ENCODE measurements at regions not wholly inside any gene's neighbourhood (a gene's known extent, or its start where the extent isn't known, plus 50 kb on each side); places are given as distances from the start of the nearest gene placed in this dataset.
"Not testable (repeated sequence)": the region's sequence is repeated elsewhere in the genome, so short reads cannot be mapped to it uniquely, and the experiment has no call there.

DNA sequence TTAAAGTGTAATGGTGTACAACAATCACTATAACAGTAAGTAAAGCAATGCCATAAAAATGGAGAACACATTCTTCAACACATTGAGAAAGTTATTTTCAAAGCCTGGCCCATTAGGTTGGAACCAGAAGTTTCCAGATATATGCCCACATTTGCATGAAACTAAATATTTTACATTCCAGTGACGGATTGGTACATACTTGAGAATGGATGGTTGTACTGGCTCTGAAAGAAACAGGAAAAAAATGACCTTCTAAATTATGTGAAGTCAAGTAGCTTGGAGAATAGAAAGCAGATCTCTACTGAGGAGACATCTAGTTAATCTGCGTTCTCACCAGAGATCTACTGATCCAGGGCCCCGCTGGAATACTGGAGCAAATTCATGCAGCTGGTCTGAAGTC lies 1037.0 kb downstream of the NR2F1-AS1 start:
- DNase-seq = no peak

- no peak for DNase-seq
Observed at GRCh38 chr5:92543201-92543600, 1037.8 kb downstream of the NR2F1-AS1 start.

DNA sequence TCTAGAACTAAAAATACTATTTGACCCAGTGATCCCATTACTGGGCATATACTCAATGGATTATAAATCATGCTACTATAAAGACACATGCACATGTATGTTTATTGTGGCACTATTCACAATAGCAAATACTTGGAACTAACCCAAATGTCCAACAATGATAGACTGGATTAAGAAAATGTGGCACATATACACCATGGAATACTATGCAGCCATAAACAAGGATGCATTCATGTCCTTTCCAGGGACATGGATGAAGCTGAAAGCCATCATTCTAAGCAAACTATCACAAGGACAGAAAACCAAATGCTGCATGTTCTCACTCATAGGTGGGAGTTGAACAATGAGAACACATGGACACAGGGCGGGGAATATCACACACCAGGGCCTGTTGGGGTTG lies 1039.0 kb downstream of the NR2F1-AS1 start:
- DNase-seq = not testable (repeated sequence)

DNA sequence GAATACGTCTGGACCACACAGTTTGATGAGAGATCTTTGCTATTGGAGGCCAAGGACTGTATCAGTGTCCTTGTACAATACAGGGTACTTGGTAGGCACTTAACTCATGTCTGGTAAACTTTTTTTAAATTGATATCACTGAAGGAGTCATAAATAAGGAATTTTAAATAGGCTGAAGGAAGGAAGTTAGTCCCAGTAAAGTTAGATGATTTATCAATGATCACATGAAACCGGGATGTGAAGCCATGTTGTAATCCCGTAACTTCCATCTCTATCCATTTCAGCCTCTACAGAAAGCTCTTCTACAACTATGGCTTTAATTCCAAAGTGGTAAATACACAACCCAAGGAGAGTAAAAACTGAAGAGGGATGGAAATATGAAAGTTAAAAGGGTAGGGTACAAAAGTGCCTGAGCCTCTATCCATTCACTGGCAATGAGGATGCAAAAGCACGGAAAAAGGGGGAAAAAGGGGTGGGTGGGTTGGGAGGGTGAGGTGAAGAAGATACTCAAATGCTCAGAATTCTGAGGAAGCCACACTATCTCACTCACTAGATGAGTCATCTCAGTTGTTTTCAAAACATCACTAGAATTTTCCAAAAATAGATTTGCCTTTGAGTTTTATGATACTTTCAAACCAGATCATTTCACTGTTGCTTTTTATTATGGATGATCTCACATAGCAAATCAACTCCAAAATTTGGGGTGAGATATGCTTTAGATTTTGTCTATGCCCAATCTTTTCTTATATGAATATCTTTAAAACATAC lies 1053.5 kb downstream of the NR2F1-AS1 start:
- DNase-seq = no peak

- no peak for DNase-seq
Observed at GRCh38 chr5:92525131-92525530, 1055.9 kb downstream of the NR2F1-AS1 start.

DNA sequence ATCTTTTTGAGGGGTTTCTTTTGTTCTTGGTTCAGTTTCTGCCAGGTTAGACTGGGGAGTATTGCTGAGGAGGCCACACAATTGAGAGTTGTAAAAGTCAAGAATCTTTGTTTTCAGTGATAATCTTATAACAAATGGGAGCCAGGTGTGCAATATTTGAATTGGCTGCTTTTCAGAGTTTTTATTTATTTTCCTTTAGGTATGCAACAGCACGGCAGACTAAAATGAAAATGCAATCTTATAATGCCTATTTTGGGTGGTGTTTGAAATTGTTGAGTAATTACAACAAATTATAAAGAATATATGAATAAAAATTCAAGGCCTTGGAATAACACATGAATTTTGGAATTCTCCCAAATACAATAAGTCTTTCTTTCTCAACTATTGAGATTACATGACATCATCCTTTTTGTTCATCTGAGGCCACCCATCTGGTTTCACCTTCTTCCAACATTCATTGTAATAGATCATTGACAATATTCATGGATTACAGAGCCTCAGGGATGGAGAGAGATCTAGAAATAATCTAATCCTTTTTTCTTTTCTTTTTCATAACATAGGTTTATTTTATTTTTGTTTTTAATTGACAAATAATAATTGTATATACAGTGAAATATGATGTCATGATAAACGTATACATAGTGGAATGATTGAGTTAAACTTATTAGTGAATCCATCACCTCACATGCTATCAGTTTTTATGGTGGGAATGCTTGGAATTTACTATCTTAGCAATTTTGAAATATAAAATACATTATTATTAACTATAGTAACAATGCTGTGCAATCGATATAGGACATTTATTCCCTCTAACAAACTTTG lies 1061.0 kb downstream of the NR2F1-AS1 start:
- DNase-seq = no peak

DNA sequence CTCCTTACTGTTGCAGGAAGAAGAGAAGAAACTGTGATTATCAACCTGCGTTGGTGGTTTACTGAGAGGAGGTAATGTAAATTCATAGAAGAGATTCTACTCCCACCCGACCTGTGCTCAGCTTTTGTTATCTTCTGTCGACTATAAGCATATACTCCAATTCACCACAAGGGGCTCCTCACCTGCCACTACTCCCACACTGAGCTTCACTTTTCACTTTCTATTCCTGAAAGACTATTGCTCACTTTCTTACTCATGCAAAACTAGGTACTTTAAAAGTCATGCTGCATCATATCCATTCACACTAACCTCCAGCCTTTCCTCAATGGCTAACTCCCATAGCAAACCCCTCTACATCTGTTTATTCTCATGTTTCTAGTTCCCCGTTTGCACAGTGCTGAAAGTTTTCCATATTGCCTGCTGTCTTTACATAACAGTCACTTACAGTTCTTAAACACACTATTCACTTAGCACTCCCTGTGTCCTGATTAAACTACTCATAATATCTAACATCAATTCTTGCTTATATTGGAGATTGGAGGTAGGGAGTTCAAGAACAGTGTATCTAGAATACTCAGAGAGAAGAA lies 1062.6 kb downstream of the NR2F1-AS1 start:
- peak; percentile 37 to 42 for DNase-seq

GRCh38 chr5:92514896-92515295 lies 1066.1 kb downstream of the NR2F1-AS1 start:
- DNase-seq = no peak

- DNase-seq = no peak
Observed at GRCh38 chr5:92513067-92513466, 1068.0 kb downstream of the NR2F1-AS1 start.

- no peak for DNase-seq
Observed at GRCh38 chr5:92508271-92508670, 1072.7 kb downstream of the NR2F1-AS1 start.

DNA sequence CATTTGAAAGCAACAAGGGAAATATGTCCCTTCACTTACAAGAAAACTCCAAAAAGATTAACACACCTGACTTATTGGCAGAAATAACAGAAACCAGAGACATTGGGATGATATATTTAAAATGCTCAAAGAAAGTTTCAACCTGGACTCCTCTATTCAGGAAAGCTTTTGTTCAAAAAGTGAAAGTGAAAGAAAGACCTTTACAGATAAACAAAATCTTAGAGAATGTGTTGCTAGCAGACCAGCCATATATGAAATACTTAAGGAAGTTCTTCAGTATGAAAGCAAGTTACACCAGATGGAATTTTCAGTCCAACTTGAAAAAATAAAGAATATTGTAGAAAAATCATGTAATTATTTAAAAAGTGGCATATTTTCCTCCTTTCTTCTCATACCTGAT lies 1075.1 kb downstream of the NR2F1-AS1 start:
- peak; percentile 7 to 8 for DNase-seq

- DNase-seq = no peak
Observed at GRCh38 chr5:92505145-92505544, 1075.9 kb downstream of the NR2F1-AS1 start.

DNA sequence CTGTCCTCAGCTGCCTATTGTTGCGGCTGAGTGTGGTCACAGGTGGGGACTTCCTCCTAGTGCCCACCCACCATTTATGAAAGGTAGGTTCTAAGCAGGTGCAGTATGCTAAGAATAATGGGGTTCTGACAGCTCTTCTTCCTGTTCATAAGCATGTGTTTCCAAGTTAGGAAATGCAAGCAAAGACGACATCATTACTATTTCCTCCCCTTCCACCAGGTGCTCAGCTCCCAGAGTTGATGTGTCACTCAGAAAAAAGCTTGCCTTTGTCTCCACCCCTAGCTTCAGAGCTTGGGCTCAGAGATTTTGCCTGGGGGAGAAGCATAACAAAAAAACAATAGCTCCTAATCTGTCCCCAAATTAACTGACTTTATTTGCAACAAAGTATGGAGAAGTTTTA lies 1076.7 kb downstream of the NR2F1-AS1 start:
- DNase-seq = no peak

- no peak for DNase-seq
Observed at GRCh38 chr5:92500752-92501151, 1080.3 kb downstream of the NR2F1-AS1 start.

DNA sequence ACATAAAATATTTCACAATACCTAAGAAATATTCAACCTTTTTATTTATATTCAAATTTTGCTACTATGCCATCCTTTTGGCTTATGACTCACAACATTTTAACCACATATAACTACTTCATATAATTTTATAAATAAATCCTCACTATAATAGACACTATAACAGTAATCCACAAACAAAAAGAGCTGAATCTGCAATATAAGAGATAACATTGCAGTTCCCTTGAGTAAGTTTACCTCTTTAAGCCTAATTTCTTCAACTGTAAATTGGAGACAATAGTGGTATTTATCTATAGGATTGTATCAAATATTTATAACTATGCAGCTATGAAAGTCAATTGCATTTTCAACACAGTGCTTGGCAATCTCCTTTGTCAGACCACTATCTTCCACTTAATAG lies 1084.5 kb downstream of the NR2F1-AS1 start:
- DNase-seq = no peak

DNA sequence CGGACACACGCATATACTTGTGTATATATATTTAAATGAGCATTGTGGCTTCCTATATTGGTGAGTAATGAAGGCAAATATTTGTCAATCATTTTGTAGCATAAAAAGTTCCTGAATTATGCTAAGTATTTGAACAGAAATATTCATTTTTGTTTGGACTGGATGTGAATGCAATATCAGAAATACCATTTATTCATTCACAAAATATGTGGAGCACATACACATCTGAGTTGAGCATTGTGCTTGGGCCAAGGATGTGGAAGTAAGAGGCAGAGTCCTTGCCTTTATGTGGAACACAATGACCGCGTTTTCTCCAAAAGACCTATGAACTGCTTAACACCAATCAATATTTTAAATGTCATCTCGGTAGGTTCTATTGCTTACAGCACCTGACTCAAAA lies 1086.5 kb downstream of the NR2F1-AS1 start:
- DNase-seq = no peak

DNA sequence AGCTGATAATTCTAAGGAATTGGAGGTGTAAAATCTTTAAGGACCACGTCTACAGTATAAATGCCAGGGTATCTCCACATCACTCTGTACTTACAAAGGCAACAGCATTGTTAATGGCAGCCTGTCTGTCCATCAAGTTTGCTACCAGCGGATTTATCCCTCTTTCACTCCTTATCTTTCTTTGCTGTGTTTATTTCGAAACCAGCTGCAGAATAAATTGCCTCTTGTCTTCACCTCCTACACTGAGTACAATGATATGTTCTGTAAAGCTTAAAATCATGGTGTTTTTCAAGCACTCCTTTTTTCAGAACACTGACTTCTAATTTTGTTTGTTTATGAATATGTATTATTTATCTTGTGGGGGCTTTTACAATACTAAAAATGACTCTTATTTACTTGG lies 1088.1 kb downstream of the NR2F1-AS1 start:
- DNase-seq = no peak

DNA sequence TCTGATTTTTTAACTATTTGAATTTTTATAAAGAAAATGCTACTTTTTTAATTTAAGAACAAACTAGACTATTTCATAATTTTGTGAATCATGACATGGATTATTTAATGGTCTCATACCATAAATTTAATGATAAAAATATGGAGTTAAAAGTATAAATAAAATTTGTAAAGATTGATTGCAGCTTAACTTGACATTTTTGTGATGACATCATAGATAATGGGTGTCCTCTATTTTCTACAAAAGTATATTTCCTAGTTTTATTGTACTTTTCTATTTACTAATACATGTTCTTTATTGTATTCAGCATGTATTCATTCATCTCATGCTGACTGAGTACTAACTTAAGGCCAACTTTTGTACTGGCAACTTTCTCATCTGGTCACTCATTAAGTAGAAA lies 1096.5 kb downstream of the NR2F1-AS1 start:
- no peak for DNase-seq

- no peak for DNase-seq
Observed at GRCh38 chr5:92472981-92473566, 1090.0 kb upstream of the ARRDC3 start.

- DNase-seq = no peak
Observed at GRCh38 chr5:92471861-92472260, 1088.7 kb upstream of the ARRDC3 start.

DNA sequence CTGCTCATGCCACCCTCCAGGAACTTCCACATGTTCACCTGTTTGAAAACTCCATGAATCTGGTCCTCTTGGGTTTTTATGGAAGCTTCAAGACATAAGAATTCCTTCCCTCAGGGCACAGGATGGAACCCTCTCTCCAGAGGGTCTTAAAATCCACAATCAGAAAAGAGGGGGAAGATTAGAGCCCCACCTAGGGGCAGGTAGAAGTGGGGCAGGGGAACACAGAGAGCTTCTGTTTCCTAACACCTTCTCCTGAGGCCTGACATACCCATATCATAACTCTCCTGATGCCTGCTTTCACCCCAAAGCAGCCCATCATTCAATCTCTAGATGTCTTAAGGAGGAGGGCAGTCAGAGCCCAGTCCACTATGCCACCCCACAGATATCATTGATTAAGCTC lies 1087.7 kb upstream of the ARRDC3 start:
- DNase-seq = no peak

DNA sequence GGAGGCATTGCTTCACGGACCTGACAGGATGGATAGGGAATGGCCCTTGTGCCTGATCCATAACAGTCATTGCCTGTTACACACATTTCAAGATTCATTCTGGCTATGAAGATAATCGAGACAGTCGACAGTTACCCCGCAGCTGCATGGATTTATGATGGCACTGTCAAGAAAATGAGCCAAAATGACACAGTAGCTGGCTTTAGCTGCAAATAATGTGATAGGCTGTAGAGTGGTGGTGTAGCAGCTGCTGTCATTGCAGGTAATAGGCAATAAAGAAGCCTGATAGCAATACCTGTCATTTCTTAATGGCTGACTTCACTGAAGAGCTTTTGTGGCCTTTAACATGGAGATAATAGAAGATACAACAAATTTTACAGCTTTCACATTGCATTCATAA lies 1085.2 kb upstream of the ARRDC3 start:
- no peak for DNase-seq

DNA sequence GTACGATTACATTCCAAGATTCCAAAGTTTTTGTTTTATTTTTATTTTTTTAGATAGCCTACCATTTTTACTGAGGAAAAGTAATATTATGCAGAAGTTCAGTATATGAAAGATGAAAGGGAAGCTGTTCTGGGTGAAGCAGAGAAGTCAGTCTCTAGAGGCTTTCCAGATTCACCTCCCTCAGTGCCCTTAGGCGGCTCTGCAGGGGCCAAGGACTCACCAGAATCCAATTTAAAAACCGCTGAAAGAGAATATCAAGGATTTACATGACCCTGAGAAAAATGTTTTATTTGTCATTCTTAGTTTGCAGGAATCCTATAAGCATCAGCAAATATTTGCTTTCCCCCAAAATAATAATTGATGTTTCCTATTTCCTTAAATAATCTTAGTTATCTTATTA lies 1084.6 kb upstream of the ARRDC3 start:
- no peak for DNase-seq

DNA sequence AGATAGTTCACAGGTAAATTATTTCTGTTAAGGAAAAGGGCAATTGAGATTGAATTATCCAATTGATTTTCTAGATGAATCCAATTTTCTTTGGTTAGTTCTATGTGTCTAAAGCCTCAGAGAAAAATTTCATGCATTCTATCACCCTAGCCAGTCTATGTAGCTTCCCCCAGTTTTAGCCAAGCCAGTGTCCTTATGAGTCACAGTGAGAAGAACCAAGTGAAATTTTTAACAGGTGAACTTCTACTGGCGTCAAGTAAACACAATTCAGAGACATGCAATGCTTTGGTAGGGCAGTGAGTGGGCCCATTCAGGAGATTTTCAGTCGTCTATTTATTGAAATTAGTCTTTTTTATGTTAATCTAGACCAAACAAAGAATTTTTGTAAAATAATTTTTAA lies 1077.4 kb upstream of the ARRDC3 start:
- DNase-seq = no peak
